ENCODE measurements at regions not wholly inside any gene's neighbourhood (a gene's known extent, or its start where the extent isn't known, plus 50 kb on each side); places are given as distances from the start of the nearest gene placed in this dataset.

DNA sequence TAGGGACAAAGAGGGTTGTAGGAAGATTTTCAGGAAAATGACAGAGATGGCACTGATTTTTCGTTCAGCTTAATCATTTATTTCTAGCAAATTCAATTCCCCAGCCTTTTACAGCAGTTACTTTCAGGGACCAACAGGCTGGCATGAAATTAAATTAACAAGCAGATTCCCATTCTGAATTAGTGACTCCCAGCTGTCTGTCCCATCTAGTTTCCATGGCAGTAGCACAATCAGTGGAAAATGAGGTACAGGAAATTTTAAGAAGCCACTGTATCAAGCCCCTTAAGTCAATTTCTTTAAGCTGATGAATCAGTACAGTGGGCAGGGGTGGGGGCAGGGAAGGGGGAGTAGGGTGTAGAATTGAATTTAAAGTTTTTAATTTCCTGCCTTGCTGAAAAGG is 121.1 kb upstream of the TEX13C start:
- TF ChIP-seq, protein P1, sequence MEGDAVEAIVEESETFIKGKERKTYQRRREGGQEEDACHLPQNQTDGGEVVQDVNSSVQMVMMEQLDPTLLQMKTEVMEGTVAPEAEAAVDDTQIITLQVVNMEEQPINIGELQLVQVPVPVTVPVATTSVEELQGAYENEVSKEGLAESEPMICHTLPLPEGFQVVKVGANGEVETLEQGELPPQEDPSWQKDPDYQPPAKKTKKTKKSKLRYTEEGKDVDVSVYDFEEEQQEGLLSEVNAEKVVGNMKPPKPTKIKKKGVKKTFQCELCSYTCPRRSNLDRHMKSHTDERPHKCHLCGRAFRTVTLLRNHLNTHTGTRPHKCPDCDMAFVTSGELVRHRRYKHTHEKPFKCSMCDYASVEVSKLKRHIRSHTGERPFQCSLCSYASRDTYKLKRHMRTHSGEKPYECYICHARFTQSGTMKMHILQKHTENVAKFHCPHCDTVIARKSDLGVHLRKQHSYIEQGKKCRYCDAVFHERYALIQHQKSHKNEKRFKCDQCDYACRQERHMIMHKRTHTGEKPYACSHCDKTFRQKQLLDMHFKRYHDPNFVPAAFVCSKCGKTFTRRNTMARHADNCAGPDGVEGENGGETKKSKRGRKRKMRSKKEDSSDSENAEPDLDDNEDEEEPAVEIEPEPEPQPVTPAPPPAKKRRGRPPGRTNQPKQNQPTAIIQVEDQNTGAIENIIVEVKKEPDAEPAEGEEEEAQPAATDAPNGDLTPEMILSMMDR (IDR thresholded peaks at IDR 0.05): no peak
- TF ChIP-seq POLR2AphosphoS5 (IDR thresholded peaks at IDR 0.05) (no peak), POLR2A (IDR thresholded peaks at IDR 0.05) (no peak)

Measured in upper lobe of left lung (tissue), 4 donors.